Cardiac muscle cell (in vitro differentiated cells and primary cell): ENCODE measurements at regions not wholly inside any gene's neighbourhood (a gene's known extent, or its start where the extent isn't known, plus 50 kb on each side); places are given as distances from the start of the nearest gene placed in this dataset.

Experiments
- DNase-seq, 2 donors: peaks; one replicate each; pipeline versions ENCODE4 v3.0.0 to v3.0.0-alpha.2; 2010 to 2017; ENCODE audit warnings: low read depth in 1 of 2, low spot score in 1 of 2
- H3K27ac ChIP-seq: fragments of 200-600 bp; sonication (generic); 2 replicates; pipeline ENCODE4 v1.5.1; 2016
- H3K27me3 ChIP-seq: fragments of 200-600 bp; sonication (generic); 2 replicates; pipeline ENCODE4 v1.6.0; 2016; ENCODE audit warnings: control low read depth
- H3K36me3 ChIP-seq: fragments of 200-600 bp; sonication (generic); 2 replicates; pipeline ENCODE4 v1.5.1; 2016; ENCODE audit warnings: control low read depth
- H3K4me1 ChIP-seq: fragments of 200-600 bp; sonication (generic); 2 replicates; pipeline ENCODE4 v1.8.1; 2017; ENCODE audit warnings: low read depth, mild to moderate bottlenecking, mixed run types
- H3K4me3 ChIP-seq: fragments of 200-600 bp; sonication (generic); 2 replicates; pipeline ENCODE4 v1.5.1; 2016; ENCODE audit warnings: mild to moderate bottlenecking
- H3K9me3 ChIP-seq: fragments of 200-600 bp; sonication (generic); 2 replicates; pipeline ENCODE4 v1.5.1; 2017; ENCODE audit warnings: low read depth, mild to moderate bottlenecking, control low read depth
- TF ChIP-seq, protein P1 (sequence below): IDR thresholded peaks from 2 replicates; pipeline ENCODE4 v1.5.1; 2012; ENCODE audit warnings: low read depth, mild to moderate bottlenecking, low read length

DNA sequence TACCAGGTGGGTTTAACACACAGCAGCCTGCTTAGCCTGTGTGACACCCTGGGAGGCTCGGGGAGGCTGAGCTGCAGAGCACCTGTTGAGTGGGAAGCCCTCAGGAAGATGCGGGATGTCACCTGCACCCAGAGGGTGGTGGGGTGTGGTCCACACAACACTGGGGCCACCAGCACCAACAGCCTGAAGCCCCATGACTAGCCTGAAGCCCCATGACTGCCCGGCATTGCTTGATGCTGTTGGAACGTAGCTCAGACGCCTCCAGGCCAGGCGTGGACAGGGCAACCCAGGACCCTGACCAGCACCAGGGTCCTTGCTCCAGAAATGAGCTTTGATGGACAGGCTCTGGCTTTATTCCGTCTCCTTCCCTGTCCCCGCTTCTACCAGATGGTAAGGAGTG lies 76.3 kb upstream of the ZNF469 start:
- no peak for DNase-seq
- Histone ChIP-seq H3K4me1 (no peaks in the 10 kb centered on the region), H3K27ac (no peak overlapping the region)

DNA sequence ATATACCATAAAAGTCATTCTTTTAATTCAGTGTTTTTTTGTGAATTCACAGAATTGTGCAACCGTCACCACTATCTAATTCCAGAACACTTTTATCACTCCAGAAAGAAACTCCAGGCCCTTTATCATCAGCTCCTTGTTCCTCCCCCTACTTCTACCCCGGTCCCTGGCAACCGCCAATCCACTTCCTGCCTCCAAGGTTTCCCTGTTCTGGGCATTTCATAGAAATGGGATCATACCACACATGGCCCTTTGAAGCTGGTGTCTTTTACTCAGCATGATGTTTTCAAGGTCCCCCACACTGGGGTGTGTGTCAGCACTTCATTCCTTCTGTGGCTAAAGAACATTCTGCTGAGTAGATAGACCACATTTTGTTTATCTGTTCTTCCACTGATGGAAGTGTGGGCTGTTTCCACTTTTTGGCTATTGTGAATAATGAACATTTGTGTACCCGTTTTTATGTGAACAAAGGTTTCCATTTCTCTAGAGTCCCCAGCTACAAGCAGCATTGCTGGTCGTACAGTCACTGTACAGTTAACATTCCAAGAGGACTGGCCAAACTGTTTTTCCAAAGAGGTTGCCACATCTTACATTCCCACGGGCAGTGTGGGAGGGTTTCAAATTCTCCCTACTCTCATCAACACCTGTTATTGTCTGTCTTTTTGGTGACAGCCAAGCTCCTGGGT lies 75.8 kb upstream of the ZNF469 start:
- H3K9me3 ChIP-seq, result no peaks in the 10 kb centered on the region
- H3K36me3 ChIP-seq, result no peaks in the 10 kb centered on the region
- H3K27ac ChIP-seq, result no peak overlapping the region
- H3K4me3 ChIP-seq, result no peak overlapping the region
- H3K27me3 ChIP-seq, result no peaks in the 10 kb centered on the region
- TF ChIP-seq, protein P1, sequence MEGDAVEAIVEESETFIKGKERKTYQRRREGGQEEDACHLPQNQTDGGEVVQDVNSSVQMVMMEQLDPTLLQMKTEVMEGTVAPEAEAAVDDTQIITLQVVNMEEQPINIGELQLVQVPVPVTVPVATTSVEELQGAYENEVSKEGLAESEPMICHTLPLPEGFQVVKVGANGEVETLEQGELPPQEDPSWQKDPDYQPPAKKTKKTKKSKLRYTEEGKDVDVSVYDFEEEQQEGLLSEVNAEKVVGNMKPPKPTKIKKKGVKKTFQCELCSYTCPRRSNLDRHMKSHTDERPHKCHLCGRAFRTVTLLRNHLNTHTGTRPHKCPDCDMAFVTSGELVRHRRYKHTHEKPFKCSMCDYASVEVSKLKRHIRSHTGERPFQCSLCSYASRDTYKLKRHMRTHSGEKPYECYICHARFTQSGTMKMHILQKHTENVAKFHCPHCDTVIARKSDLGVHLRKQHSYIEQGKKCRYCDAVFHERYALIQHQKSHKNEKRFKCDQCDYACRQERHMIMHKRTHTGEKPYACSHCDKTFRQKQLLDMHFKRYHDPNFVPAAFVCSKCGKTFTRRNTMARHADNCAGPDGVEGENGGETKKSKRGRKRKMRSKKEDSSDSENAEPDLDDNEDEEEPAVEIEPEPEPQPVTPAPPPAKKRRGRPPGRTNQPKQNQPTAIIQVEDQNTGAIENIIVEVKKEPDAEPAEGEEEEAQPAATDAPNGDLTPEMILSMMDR, result no peak
- no peaks in the 10 kb centered on the region for H3K4me1 ChIP-seq
- DNase-seq, result peak in 1 of 2 donors; percentile 96

More for the DNA sequence above, 76.3 kb upstream of the ZNF469 start:
- TF ChIP-seq, protein P1, result no peak
- no peaks in the 10 kb centered on the region for H3K9me3 ChIP-seq
- no peak overlapping the region for H3K4me3 ChIP-seq
- no peaks in the 10 kb centered on the region for H3K27me3 ChIP-seq
- no peaks in the 10 kb centered on the region for H3K36me3 ChIP-seq

DNA sequence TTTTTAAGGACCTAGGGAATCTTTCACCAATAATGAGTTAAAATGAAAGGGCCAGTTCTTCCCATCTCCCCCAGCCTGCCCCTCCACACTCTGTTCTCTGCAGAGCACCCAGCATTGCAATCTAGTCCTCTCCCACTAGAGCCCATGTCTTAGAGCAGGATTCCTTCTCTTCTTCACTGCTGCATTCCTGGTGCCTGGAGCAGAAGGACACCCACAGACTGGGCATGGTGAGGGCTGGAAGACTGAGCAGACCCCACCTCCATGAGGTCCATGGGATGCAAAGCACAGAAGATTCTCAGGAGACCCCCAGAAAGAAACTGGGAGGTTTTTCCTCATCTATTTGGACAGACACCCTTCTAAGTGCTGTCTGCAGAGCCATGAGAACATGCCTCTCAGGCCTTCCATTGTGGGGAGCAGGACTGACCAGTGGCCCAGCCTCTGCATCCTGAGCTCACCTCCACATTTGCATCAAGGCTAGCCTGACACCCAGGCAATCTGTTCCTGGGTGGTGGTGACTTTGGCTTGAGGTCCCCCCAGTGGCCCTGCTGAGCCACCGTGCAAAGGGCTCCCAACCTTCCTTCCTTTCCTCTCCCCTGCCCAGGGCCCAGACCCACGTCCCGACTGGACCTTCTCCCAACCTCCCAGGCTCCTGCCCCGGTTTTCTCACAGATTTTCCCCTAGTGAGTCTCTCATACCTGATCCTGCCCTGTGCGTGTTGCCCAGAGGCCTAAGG lies 74.2 kb upstream of the ZNF469 start:
- Histone ChIP-seq H3K27ac (no peak overlapping the region), H3K27me3 (no peaks in the 10 kb centered on the region), H3K9me3 (no peaks in the 10 kb centered on the region), H3K4me1 (no peaks in the 10 kb centered on the region), H3K4me3 (no peak overlapping the region), H3K36me3 (no peaks in the 10 kb centered on the region)
- TF ChIP-seq, protein P1, result no peak
- no peak for DNase-seq

DNA sequence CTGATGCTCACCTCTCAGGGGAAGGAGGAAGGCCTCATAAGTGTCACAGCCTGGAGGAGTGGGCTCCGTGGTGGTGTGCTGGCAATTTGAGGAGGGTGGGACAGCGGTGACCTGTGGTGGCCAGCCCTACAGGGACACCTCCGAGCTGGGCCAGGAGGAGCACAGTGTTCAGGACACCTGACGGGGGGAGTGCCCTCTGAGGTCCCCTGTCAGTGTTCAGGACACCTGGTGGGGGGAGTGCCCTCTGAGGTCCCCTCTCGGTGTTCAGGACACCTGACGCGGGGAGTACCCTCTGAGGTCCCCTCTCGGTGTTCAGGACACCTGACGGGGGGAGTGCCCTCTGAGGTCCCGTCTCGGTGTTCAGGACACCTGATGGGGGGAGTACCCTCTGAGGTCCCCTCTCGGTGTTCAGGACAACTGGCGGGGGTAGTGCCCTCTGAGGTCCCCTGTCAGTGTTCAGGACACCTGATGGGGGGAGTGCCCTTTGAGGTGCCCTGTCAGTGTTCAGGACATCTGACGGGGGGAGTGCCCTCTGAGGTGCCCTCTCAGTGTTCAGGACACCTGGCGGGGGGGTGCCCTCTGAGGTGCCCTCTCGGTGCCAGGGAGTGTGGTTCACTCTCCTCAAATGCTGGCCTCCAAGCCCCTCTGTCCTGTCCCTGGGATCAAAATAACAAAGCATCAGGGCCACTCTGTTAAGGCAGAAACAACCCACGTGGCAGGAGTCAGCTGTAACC lies 73.4 kb upstream of the ZNF469 start:
- no peaks in the 10 kb centered on the region for H3K36me3 ChIP-seq
- H3K9me3 ChIP-seq, result no peaks in the 10 kb centered on the region
- no peak for DNase-seq
- no peak overlapping the region for H3K4me3 ChIP-seq
- no peaks in the 10 kb centered on the region for H3K4me1 ChIP-seq
- H3K27me3 ChIP-seq, result no peaks in the 10 kb centered on the region
- H3K27ac ChIP-seq, result no peak overlapping the region
- TF ChIP-seq, protein P1, result no peak

DNA sequence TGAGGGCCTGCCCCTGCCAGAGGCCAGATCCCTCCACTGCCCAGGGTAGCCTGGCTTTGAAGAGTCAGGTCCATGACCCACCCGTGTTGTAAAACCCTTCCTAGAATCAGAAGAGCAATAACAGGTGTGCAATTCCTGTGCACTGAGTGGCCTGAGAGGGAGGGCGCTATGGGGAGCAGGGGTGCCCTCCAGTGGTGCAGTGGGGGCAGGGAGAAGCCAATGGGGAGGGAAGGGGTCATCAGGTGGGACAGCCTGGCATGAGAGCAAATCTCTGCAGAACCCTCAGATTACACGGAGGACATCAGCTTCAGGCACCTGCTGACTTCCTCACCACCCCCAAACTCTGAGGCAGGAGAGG lies 72.9 kb upstream of the ZNF469 start:
- TF ChIP-seq, protein P1, result peak; percentile 12
- no peaks in the 10 kb centered on the region for H3K27me3 ChIP-seq
- H3K4me1 ChIP-seq, result no peaks in the 10 kb centered on the region
- no peaks in the 10 kb centered on the region for H3K36me3 ChIP-seq
- H3K9me3 ChIP-seq, result no peaks in the 10 kb centered on the region
- no peak overlapping the region for H3K27ac ChIP-seq
- H3K4me3 ChIP-seq, result no peak overlapping the region
- no peak for DNase-seq
